ENCODE measurements at regions not wholly inside any gene's neighbourhood (a gene's known extent, or its start where the extent isn't known, plus 50 kb on each side); places are given as distances from the start of the nearest gene placed in this dataset.

GRCh38 chr22:27523711-27524110, 277.8 kb downstream of the MN1 start:
- DNase-seq, result no peak

GRCh38 chr22:27525711-27526110, 275.8 kb downstream of the MN1 start:
- no peak for DNase-seq

- DNase-seq, result no peak
These were observed 274.7 kb downstream of the MN1 start for GRCh38 chr22:27526901-27527300.

GRCh38 chr22:27531782-27532530, 269.6 kb downstream of the MN1 start:
- DNase-seq, result no peak

- DNase-seq, result no peak
These were observed 268.3 kb downstream of the MN1 start for GRCh38 chr22:27533105-27533745.

GRCh38 chr22:27534720-27535125, 266.8 kb downstream of the MN1 start:
- DNase-seq, result no peak

GRCh38 chr22:27535452-27535851, 266.1 kb downstream of the MN1 start:
- no peak for DNase-seq

- no peak for DNase-seq
These were observed 264.1 kb downstream of the MN1 start for GRCh38 chr22:27537501-27537900.

GRCh38 chr22:27538666-27539065, 262.9 kb downstream of the MN1 start:
- no peak for DNase-seq

GRCh38 chr22:27540247-27540646, 261.3 kb downstream of the MN1 start:
- no peak for DNase-seq

GRCh38 chr22:27540656-27541396, 260.7 kb downstream of the MN1 start:
- DNase-seq, result no peak

GRCh38 chr22:27541836-27542235, 259.7 kb downstream of the MN1 start:
- no peak for DNase-seq

GRCh38 chr22:27542602-27543001, 259.0 kb downstream of the MN1 start:
- DNase-seq, result no peak

GRCh38 chr22:27543460-27543859, 258.1 kb downstream of the MN1 start:
- DNase-seq, result no peak

GRCh38 chr22:27545085-27545484, 256.5 kb downstream of the MN1 start:
- no peak for DNase-seq

- peak; percentile 81 for DNase-seq
These were observed 255.2 kb downstream of the MN1 start for GRCh38 chr22:27546157-27546935.

- no peak for DNase-seq
These were observed 250.2 kb downstream of the MN1 start for GRCh38 chr22:27551402-27551801.

- DNase-seq, result no peak
These were observed 249.4 kb downstream of the MN1 start for GRCh38 chr22:27552176-27552575.

- DNase-seq, result no peak
These were observed 248.7 kb downstream of the MN1 start for GRCh38 chr22:27552863-27553262.

GRCh38 chr22:27554106-27554811, 247.3 kb downstream of the MN1 start:
- peak; percentile 3 for DNase-seq

GRCh38 chr22:27554841-27555456, 246.6 kb downstream of the MN1 start:
- no peak for DNase-seq

GRCh38 chr22:27556371-27556770, 245.2 kb downstream of the MN1 start:
- DNase-seq, result no peak
